MM.1S (cell line): ENCODE measurements at regions not wholly inside any gene's neighbourhood (a gene's known extent, or its start where the extent isn't known, plus 50 kb on each side); places are given as distances from the start of the nearest gene placed in this dataset.
"Not testable (repeated sequence)": the region's sequence is repeated elsewhere in the genome, so short reads cannot be mapped to it uniquely, and the experiment has no call there.

Experiments used
- DNase-seq: peaks from one replicate; pipeline ENCODE4 v3.0.0-alpha.2; 2015
- H2AFZ ChIP-seq: fragments of 300-600 bp; sonication (generic); 2 replicates; pipeline ENCODE4 v1.6.0; 2016; ENCODE audit warnings: antibody characterized with exemption, low read length
- H3F3A ChIP-seq: fragments of 300-600 bp; sonication (generic); 2 replicates; pipeline ENCODE4 v1.6.1; 2016; ENCODE audit warnings: mild to moderate bottlenecking, antibody characterized with exemption, low read length, moderate library complexity, mixed read lengths; ENCODE audit not compliant: insufficient read depth
- H3K27ac ChIP-seq: fragments of 300-600 bp; sonication (generic); 2 replicates; pipeline ENCODE4 v1.5.1; 2016; ENCODE audit warnings: mild to moderate bottlenecking, low read length
- H3K27me3 ChIP-seq: fragments of 300-600 bp; sonication (generic); replicated peaks from 2 replicates; pipeline ENCODE4 v1.6.0; 2016; ENCODE audit warnings: low read length; ENCODE audit not compliant: insufficient read depth
- H3K36me3 ChIP-seq: fragments of 300-600 bp; sonication (generic); replicated peaks from 2 replicates; pipeline ENCODE4 v1.6.1; 2016; ENCODE audit warnings: mild to moderate bottlenecking, low read length, mixed read lengths; ENCODE audit not compliant: insufficient read depth
- H3K4me1 ChIP-seq: fragments of 300-600 bp; sonication (generic); 2 replicates; pipeline ENCODE4 v1.6.1; 2016; ENCODE audit warnings: low read length, mixed read lengths
- H3K4me2 ChIP-seq: fragments of 300-600 bp; sonication (generic); 2 replicates; pipeline ENCODE4 v1.6.0; 2016; ENCODE audit warnings: low read depth, low read length
- H3K4me3 ChIP-seq: fragments of 300-600 bp; sonication (generic); 2 replicates; pipeline ENCODE4 v1.5.1; 2016; ENCODE audit warnings: low read length, mixed read lengths
- H3K79me2 ChIP-seq: fragments of 300-600 bp; sonication (generic); 2 replicates; pipeline ENCODE4 v1.6.1; 2016; ENCODE audit warnings: mixed run types, low read length, mixed read lengths
- H3K9ac ChIP-seq: fragments of 300-600 bp; sonication (generic); 2 replicates; pipeline ENCODE4 v1.6.1; 2016; ENCODE audit warnings: low read length, mixed read lengths
- H3K9me2 ChIP-seq: fragments of 300-600 bp; sonication (generic); replicated peaks from 2 replicates; pipeline ENCODE4 v1.6.1; 2016; ENCODE audit warnings: mild to moderate bottlenecking, low read length, mixed read lengths; ENCODE audit not compliant: insufficient read depth
- H3K9me3 ChIP-seq: fragments of 300-600 bp; sonication (generic); replicated peaks from 2 replicates; pipeline ENCODE4 v1.6.1; 2016; ENCODE audit warnings: mild to moderate bottlenecking, low read length, mixed read lengths; ENCODE audit not compliant: insufficient read depth
- H4K20me1 ChIP-seq: fragments of 300-600 bp; sonication (generic); 2 replicates; pipeline ENCODE4 v1.6.1; 2016; ENCODE audit warnings: mild to moderate bottlenecking, low read length, moderate library complexity, mixed read lengths; ENCODE audit not compliant: insufficient read depth
- CTCF ChIP-seq: fragments of 300-600 bp; sonication (generic); IDR thresholded peaks from 2 replicates; pipeline ENCODE4 v1.5.1; 2016; ENCODE audit warnings: antibody characterized with exemption, low read length, mixed read lengths
- EZH2 ChIP-seq: fragments of 300-600 bp; sonication (generic); optimal IDR thresholded peaks from 2 replicates; pipeline ENCODE3; 2017; ENCODE audit warnings: low read depth, mild to moderate bottlenecking, antibody characterized with exemption, low read length, mixed read lengths
- EZH2phosphoT487 ChIP-seq: fragments of 300-600 bp; sonication (generic); IDR thresholded peaks from 2 replicates; pipeline ENCODE4 v1.6.1; 2018; ENCODE audit warnings: antibody characterized with exemption, low read length

GRCh38 chr2:132220589-132220988 lies 58.8 kb upstream of the ANKRD30BL start:
- H3K9me3 ChIP-seq, DNase-seq, H3F3A ChIP-seq, H3K79me2 ChIP-seq, H3K27me3 ChIP-seq, H3K27ac ChIP-seq, H3K9me2 ChIP-seq, H3K9ac ChIP-seq, H3K36me3 ChIP-seq, H3K4me3 ChIP-seq, H4K20me1 ChIP-seq, H2AFZ ChIP-seq, H3K4me2 ChIP-seq, H3K4me1 ChIP-seq: not testable (repeated sequence)

GRCh38 chr2:132221886-132222285 lies 60.1 kb upstream of the ANKRD30BL start:
- not testable (repeated sequence) for H2AFZ ChIP-seq, H3K9me2 ChIP-seq, H3K27ac ChIP-seq, H3K4me1 ChIP-seq, DNase-seq, H3K4me3 ChIP-seq, H3K4me2 ChIP-seq, H3F3A ChIP-seq, H3K27me3 ChIP-seq, H3K9ac ChIP-seq, H3K79me2 ChIP-seq, H3K36me3 ChIP-seq, H4K20me1 ChIP-seq, H3K9me3 ChIP-seq

GRCh38 chr2:132252191-132252893 lies 90.6 kb upstream of the ANKRD30BL start:
- Histone ChIP-seq H3K27me3 (no peaks in the 10 kb centered on the region), H3K4me2 (no peak overlapping the region), H3K36me3 (no peaks in the 10 kb centered on the region), H3K9ac (no peak overlapping the region), H4K20me1 (no peaks in the 10 kb centered on the region), H3K79me2 (no peaks in the 10 kb centered on the region), H3K27ac (no peak overlapping the region), H3F3A (no peaks in the 10 kb centered on the region), H3K9me2 (no peaks in the 10 kb centered on the region), H3K4me3 (no peak overlapping the region), H3K4me1 (no peaks in the 10 kb centered on the region), H2AFZ (no peak overlapping the region), H3K9me3 (no peaks in the 10 kb centered on the region)
- DNase-seq = no peak
- no peak for TF ChIP-seq EZH2
- no peak for TF ChIP-seq EZH2phosphoT487
- no peak for TF ChIP-seq CTCF

GRCh38 chr2:132252894-132253264 lies 91.1 kb upstream of the ANKRD30BL start:
- no peaks in the 10 kb centered on the region for H3K36me3 ChIP-seq
- no peaks in the 10 kb centered on the region for H4K20me1 ChIP-seq
- H2AFZ ChIP-seq = no peak overlapping the region
- no peak overlapping the region for H3K27ac ChIP-seq
- no peaks in the 10 kb centered on the region for H3K27me3 ChIP-seq
- no peak overlapping the region for H3K9ac ChIP-seq
- TF ChIP-seq EZH2 = no peak
- no peak for TF ChIP-seq EZH2phosphoT487
- TF ChIP-seq CTCF = no peak
- H3K4me2 ChIP-seq = no peak overlapping the region
- H3K79me2 ChIP-seq = no peaks in the 10 kb centered on the region
- H3K4me1 ChIP-seq = no peaks in the 10 kb centered on the region
- DNase-seq = no peak
- H3K4me3 ChIP-seq = no peak overlapping the region
- H3K9me2 ChIP-seq = no peaks in the 10 kb centered on the region
- H3F3A ChIP-seq = no peaks in the 10 kb centered on the region
- no peaks in the 10 kb centered on the region for H3K9me3 ChIP-seq
